AG20443 (cell line): ENCODE measurements at regions not wholly inside any gene's neighbourhood (a gene's known extent, or its start where the extent isn't known, plus 50 kb on each side); places are given as distances from the start of the nearest gene placed in this dataset.

Experiments used
- DNase-seq: peaks from one replicate; pipeline ENCODE4 v3.0.0; 2012; ENCODE audit warnings: low spot score, mixed read lengths

DNA sequence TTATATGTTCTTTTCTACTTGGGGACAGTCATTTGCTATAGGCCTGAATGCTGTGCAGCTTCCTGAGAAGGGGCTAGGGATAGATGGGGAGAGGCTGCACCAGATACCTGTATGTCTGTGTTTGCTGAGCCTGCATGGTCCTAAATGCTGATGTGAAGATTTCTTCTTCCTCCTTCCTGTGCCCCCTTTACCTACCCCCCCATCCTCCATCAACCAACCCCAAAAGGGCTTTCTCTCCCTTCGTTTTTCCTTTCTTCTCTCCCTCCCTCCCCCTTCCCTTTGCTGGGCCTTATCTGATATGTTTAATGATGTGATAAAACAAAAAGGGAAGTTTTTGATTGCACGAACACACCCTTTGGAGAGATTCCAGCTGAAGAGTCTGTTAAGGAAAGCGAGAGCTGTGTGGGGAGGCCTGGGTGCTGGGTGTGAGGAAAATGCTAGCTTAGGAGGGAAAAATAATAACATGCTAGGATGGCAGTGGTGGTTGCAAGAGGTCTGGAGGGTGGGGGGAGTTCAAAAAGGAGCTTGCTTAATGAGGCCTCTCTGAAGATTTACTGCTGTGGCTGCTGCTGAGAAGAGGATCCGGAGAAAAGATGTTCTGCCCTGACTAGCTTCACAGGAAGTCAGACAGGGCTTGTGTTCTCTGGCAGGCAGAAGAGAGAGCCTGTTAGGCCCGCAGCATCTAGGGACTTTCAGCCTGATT, 101.8 kb downstream of the SAMD9 start:
- DNase-seq = peak; percentile 35

DNA sequence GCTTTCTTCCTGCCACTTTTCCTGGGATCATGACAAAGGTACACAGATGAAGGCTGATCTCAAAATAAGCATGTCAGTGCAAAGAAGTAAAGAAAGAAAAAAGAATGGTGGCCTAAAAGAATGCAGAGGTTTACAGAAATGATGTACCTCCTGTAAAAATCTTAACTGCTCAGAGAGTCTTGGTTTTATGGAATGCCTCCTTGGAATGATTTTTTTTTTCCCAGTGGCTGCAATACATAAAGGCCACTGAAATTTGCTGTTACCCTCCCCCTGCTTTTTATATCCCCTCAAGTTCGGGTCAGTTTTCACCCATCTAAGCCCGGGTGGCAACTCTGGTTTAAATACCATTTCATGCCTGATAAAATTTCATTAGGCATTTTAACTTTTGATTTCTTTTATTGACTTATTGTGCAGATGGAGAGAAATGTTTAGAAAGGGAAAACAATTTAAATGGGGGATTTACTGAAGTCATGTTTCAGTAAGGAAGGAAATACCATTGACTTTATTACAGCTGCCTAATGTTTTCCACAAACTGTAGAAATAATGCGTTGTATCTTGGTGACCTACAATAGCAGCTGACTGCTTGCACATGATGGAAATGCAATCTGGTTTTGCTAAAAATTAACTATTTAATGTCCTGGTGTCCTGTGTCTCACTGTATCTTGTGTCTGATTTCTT, 102.5 kb downstream of the SAMD9 start:
- peak; percentile 22 for DNase-seq

GRCh38 chr7:93014410-93014809, 103.4 kb downstream of the SAMD9 start:
- no peak for DNase-seq

- no peak for DNase-seq
Measured at GRCh38 chr7:93013446-93014061, 104.2 kb downstream of the SAMD9 start.

GRCh38 chr7:93011351-93012294, 106.2 kb downstream of the SAMD9 start:
- peak; percentile 72 for DNase-seq

DNA sequence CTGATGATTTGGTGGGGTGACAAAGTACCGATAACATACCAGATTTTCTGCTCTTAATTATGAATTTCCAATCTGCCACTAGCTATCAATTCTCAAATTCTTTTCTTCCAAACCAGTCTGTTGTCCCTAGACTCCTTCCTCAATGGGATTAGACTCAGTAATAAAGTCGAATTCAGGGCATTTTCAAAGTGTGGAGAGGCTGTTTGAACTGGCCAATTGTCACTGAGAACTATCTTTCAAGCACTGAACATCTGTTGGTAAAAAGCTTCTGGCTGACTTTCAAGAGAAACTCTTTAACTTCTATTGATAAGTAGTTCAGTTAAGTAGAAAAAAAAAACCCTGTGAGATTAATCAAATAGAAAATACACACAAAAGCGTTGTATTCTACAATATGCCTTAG, 108.9 kb downstream of the SAMD9 start:
- no peak for DNase-seq

- DNase-seq = no peak
Measured at GRCh38 chr7:93006480-93007095, 111.2 kb downstream of the SAMD9 start.

DNA sequence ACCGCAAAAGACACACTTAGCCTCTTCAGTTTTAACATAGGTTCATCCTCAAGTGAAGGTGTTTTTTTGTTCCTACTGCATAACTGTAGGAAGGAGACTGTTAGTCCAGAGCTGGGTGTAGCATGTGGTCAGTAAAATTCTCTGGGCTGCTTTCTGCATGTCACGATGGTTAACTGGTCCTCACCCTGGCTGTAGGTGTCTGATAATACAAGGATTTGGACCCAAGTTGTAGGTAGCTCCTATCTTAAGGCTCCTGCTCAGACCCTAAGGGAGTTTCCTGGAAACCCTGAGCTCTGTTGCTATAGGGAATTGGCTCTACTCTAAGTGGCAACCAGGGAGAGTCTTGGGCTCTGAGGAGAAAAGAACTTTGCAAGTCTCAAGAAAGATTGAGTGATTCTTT, 112.9 kb downstream of the SAMD9 start:
- DNase-seq = no peak

- DNase-seq = no peak
Measured at GRCh38 chr7:92997719-92998118, 120.1 kb downstream of the SAMD9 start.

DNA sequence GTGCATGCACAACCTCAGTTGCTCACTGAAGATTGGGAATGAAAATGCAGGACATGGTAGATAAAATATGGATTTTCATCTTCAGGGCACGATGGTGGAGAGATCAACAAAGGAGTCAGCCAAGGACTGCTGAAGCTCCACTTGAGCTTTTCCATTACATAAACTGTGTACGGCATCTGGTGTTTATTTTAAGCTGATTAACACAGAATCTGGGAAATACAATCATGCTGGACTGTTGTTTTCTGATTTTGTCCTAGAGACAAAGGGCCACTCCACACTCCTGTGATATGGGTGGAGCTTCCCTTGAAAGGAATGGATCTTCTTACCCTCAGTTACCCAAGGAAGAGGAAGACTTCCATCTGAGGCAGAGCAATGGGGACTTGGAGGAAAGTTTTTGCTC, 120.6 kb downstream of the SAMD9 start:
- no peak for DNase-seq

DNA sequence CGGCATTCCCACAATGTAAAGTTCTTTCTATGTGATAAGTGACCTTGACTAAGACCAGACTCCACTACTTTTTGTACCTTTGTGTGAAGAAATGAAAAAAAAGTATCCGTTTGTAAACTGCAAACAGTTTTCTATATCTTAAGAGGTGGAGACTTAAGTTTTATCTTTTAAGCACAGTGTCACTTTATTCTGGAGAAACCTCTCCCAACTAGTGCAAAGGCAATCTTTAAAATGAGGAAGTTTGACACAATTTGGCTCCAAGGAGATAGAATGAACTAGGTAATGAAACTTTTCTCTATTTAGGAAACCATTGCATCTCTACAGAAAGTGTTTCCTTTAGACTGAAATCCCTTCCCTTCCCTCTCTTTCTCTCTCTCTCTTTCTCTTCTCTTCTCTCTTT, 122.9 kb downstream of the SAMD9 start:
- no peak for DNase-seq

- DNase-seq = no peak
Measured at GRCh38 chr7:92992932-92993331, 124.8 kb downstream of the SAMD9 start.

GRCh38 chr7:92992483-92992882, 125.3 kb downstream of the SAMD9 start:
- no peak for DNase-seq

DNA sequence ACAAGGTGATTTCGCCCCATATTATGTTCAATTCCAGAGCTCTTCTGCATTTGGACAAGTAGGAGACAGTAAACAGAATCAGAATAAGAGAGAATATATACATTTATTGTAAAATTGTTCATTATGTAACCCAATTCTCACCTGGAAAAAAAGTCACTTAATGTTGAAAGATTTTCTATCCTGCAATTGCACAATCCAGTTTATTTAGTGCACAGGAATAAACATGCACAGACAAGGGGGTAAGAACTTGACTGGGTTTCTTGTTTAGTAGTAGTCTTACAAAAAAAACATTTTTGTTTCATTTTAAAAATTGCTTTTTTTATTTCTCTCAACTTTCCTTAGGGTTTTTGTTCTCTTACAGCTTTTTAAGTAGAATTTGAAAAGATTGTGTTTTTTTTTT, 126.6 kb downstream of the SAMD9 start:
- DNase-seq = no peak

DNA sequence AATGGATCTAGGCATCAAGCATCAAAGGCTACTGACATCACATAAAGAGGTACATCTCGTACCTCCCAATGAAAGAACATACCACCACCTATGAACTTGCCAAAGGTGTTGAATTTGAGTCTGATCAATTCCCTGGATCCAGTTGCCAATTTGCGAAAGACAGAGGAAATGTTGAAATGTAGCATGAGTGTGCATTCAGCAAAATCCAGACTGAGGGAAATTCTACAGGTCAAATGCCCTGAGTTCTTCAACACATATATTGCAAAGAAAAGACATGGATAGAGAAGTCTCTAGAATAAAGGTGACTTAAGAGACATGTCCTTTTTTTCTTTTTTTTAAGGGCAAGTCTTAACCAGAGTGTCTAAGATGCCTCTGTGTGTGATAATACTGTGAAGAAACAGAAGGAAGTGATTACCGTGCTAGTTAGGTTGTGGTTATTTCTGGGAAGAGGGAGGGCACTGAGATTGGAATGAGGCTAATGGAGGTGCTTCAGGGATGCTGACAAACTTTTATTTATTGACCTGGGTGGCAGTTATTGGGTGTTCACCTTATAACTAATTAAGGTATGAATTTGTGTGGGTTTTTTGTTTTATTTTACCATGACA, 128.7 kb downstream of the SAMD9 start:
- peak; percentile 36 for DNase-seq

GRCh38 chr7:92988051-92988450, 129.7 kb downstream of the SAMD9 start:
- DNase-seq = no peak

DNA sequence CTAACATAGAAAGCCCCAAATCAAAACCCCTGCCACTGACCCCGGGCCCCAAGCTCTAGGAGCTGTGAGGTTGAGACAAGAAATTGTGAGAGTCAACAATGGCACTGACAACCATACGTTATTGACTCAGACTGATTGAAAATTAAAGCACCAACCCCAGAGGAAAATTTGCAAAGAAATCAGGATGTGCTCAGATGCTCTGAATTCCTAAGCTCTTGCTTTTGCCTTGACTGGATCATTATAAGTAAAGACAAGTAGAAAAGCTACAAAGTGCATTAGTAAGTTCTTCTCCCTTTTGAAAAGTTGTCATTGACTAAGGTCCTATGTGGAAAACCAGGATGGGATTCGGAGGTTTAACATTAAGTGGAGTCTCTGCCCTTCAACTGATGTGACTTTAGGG, 130.2 kb downstream of the SAMD9 start:
- peak; percentile 19 for DNase-seq

DNA sequence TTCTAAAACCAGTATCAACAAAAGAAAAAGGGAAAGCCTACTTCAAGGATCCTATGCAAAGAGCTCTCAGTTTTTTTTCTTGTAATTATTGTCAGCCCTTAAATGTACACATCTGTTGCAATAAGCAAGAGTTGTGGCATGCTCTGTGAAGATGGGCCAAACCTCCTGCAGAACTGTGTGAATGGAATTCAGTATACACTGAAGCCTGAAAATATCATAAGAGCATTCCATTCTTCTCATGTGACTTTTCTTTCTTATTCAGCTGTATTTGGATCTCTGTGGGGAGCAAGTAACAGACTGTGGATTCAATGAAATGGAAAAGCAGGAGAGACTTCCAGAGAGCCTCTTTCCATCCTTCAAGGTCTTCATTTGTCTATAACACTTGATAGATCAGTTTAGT, 130.7 kb downstream of the SAMD9 start:
- DNase-seq = peak; percentile 49

- DNase-seq = no peak
Measured at GRCh38 chr7:92982928-92983327, 134.9 kb downstream of the SAMD9 start.

- no peak for DNase-seq
Measured at GRCh38 chr7:92976931-92977330, 140.6 kb upstream of the CDK6 start.

GRCh38 chr7:92973974-92974373, 137.6 kb upstream of the CDK6 start:
- peak; percentile 42 for DNase-seq
